Uterus (tissue), 2 donors: ENCODE measurements at regions not wholly inside any gene's neighbourhood (a gene's known extent, or its start where the extent isn't known, plus 50 kb on each side); places are given as distances from the start of the nearest gene placed in this dataset.

Experiments
- CTCF ChIP-seq, 4 experiments: fragments of 200-600 bp in 2 of 4; fragments of 450-650 bp in 2 of 4; sonication (generic) in 2 of 4; IDR thresholded peaks; one replicate each; pipeline ENCODE4 v1.5.1; 2016 to 2019; ENCODE audit warnings: antibody characterized with exemption in 4 of 4, mild to moderate bottlenecking in 2 of 4, moderate library complexity in 1 of 4
- POLR2A ChIP-seq, 2 donors: fragments of 450-650 bp; IDR thresholded peaks; one replicate each; pipeline ENCODE4 v1.6.1; 2016; ENCODE audit warnings: antibody characterized with exemption in 2 of 2, mild to moderate bottlenecking in 1 of 2, moderate library complexity in 1 of 2

- TF ChIP-seq POLR2A (IDR thresholded peaks at IDR 0.05), result no peak
- no peak for TF ChIP-seq CTCF (IDR thresholded peaks at IDR 0.05)
Observed at GRCh38 chr18:77400561-77400960, 150.9 kb downstream of the GALR1 start.
